ENCODE measurements at regions not wholly inside any gene's neighbourhood (a gene's known extent, or its start where the extent isn't known, plus 50 kb on each side); places are given as distances from the start of the nearest gene placed in this dataset.

- DNase-seq (no peak), ATAC-seq (no peak)
- H3K79me2 ChIP-seq (ENCODE audit: low read length): no peaks in the 10 kb centered on the region
- H3K36me3 ChIP-seq (ENCODE audit: low read depth, low read length): no peaks in the 10 kb centered on the region
- H3K4me1 ChIP-seq (ENCODE audit: insufficient read depth, low read length): peaks cover 5% of the 10 kb centered on the region; the same call in 1 of the 2 replicates
- H3K27ac ChIP-seq (ENCODE audit: low read length): no peak overlapping the region
- no peaks in the 10 kb centered on the region for H3K9me3 ChIP-seq (ENCODE audit: low read length)
- no peaks in the 10 kb centered on the region for H4K20me1 ChIP-seq (ENCODE audit: low read length)
- H2AFZ ChIP-seq (ENCODE audit: low read length): no peak overlapping the region
- no peaks in the 10 kb centered on the region for H3K27me3 ChIP-seq (ENCODE audit: low read length)
- no peak overlapping the region for H3K4me3 ChIP-seq (ENCODE audit: low read length)
- H3K9me2 ChIP-seq (replicated peaks; ENCODE audit: low read length): no peaks in the 10 kb centered on the region
- no peak overlapping the region for H3K9ac ChIP-seq (ENCODE audit: low read length)
- intact Hi-C loops (cut with micrococcal nuclease): no loop called here
- H3F3A ChIP-seq (ENCODE audit: low read length, unreplicated experiment): no peaks in the 10 kb centered on the region
- no TSS peak for BruUV-seq (replicated peaks)
- ChIA-PET CTCF (no interaction called here), POLR2A (ENCODE audit: unreplicated experiment) (no interaction called here)
- no peak overlapping the region for H3K4me2 ChIP-seq (ENCODE audit: low read length)
- TF ChIP-seq EZH2phosphoT487 (IDR thresholded peaks at IDR 0.05; ENCODE audit: borderline replicate concordance, low read length) (no peak), EZH2 (IDR thresholded peaks at IDR 0.05; ENCODE audit: low read length, unreplicated experiment) (no peak), CTCF (conservative IDR thresholded peaks at IDR 0.05; ENCODE audit: low read depth, low read length) (no peak)
Measured at GRCh38 chr1:212166244-212166643, 119.0 kb upstream of the PPP2R5A start.

GRCh38 chr1:212166644-212167043 lies 118.6 kb upstream of the PPP2R5A start:
- Histone ChIP-seq H3K9ac (ENCODE audit: low read length) (no peak overlapping the region), H3F3A (ENCODE audit: low read length, unreplicated experiment) (no peaks in the 10 kb centered on the region), H3K4me3 (ENCODE audit: low read length) (no peak overlapping the region), H2AFZ (ENCODE audit: low read length) (no peak overlapping the region), H3K27me3 (ENCODE audit: low read length) (no peaks in the 10 kb centered on the region), H3K27ac (ENCODE audit: low read length) (no peak overlapping the region), H3K9me2 (replicated peaks; ENCODE audit: low read length) (no peaks in the 10 kb centered on the region), H3K4me1 (ENCODE audit: insufficient read depth, low read length) (peaks cover 1% of the 10 kb centered on the region; the same call in 1 of the 2 replicates), H3K4me2 (ENCODE audit: low read length) (no peak overlapping the region), H3K9me3 (ENCODE audit: low read length) (no peaks in the 10 kb centered on the region), H4K20me1 (ENCODE audit: low read length) (no peaks in the 10 kb centered on the region), H3K36me3 (ENCODE audit: low read depth, low read length) (no peaks in the 10 kb centered on the region), H3K79me2 (ENCODE audit: low read length) (no peaks in the 10 kb centered on the region)
- ChIA-PET POLR2A (ENCODE audit: unreplicated experiment) (no interaction called here), CTCF (no interaction called here)
- BruUV-seq (replicated peaks): no TSS peak
- TF ChIP-seq EZH2phosphoT487 (IDR thresholded peaks at IDR 0.05; ENCODE audit: borderline replicate concordance, low read length) (no peak), CTCF (conservative IDR thresholded peaks at IDR 0.05; ENCODE audit: low read depth, low read length) (no peak), EZH2 (IDR thresholded peaks at IDR 0.05; ENCODE audit: low read length, unreplicated experiment) (no peak)
- DNase-seq: no peak
- intact Hi-C loops (cut with micrococcal nuclease): no loop called here
- no peak for ATAC-seq

- H3K36me3 ChIP-seq (ENCODE audit: low read depth, low read length): no peaks in the 10 kb centered on the region
- intact Hi-C loops (cut with micrococcal nuclease): no loop called here
- no peaks in the 10 kb centered on the region for H4K20me1 ChIP-seq (ENCODE audit: low read length)
- no peaks in the 10 kb centered on the region for H3K27me3 ChIP-seq (ENCODE audit: low read length)
- CTCF ChIA-PET: no interaction called here
- POLR2A ChIA-PET (ENCODE audit: unreplicated experiment): no interaction called here
- no peaks in the 10 kb centered on the region for H3F3A ChIP-seq (ENCODE audit: low read length, unreplicated experiment)
- H3K9me2 ChIP-seq (replicated peaks; ENCODE audit: low read length): no peaks in the 10 kb centered on the region
- BruUV-seq (replicated peaks): no TSS peak
- no peaks in the 10 kb centered on the region for H3K79me2 ChIP-seq (ENCODE audit: low read length)
- TF ChIP-seq EZH2 (IDR thresholded peaks at IDR 0.05; ENCODE audit: low read length, unreplicated experiment) (no peak), EZH2phosphoT487 (IDR thresholded peaks at IDR 0.05; ENCODE audit: borderline replicate concordance, low read length) (no peak), CTCF (conservative IDR thresholded peaks at IDR 0.05; ENCODE audit: low read depth, low read length) (no peak)
- ATAC-seq (no peak; the same call in 1 of the 2 replicates), DNase-seq (no peak)
- H3K9me3 ChIP-seq (ENCODE audit: low read length): no peaks in the 10 kb centered on the region
- no peaks in the 10 kb centered on the region for H3K4me1 ChIP-seq (ENCODE audit: insufficient read depth, low read length)
- no peak overlapping the region for H2AFZ ChIP-seq (ENCODE audit: low read length)
- no peak overlapping the region for H3K4me3 ChIP-seq (ENCODE audit: low read length)
- no peak overlapping the region for H3K9ac ChIP-seq (ENCODE audit: low read length)
- no peak overlapping the region for H3K4me2 ChIP-seq (ENCODE audit: low read length)
- H3K27ac ChIP-seq (ENCODE audit: low read length): no peak overlapping the region
Measured at GRCh38 chr1:212167098-212167497, 118.1 kb upstream of the PPP2R5A start.
